GM19455 (cell line): ENCODE measurements at regions not wholly inside any gene's neighbourhood (a gene's known extent, or its start where the extent isn't known, plus 50 kb on each side); places are given as distances from the start of the nearest gene placed in this dataset.

Source experiments
- ATAC-seq: cut with Tn5 transposase; IDR thresholded peaks from one replicate; pipeline ENCODE4 v1.9.1; 2021; ENCODE audit not compliant: unreplicated experiment

DNA sequence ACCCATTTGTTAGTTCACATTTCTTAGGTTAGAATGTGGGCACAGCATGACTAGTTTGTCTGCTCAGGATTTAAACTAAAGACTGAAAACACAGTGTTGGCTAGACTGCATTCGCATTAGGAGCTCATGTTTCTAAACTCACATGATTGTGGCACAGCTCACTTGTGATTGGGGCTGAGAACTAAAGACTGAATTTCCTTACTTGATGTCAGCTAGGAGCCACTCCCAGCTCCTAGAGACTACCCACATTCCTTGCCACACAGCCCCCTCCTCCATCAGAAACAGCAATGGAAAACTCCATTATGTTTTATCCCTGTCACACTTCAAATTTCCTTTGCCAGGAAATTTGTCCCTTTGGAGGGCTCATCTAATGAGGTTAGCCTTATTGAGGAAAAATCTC, 170.2 kb upstream of the NUDT6 start:
- no peak for ATAC-seq

DNA sequence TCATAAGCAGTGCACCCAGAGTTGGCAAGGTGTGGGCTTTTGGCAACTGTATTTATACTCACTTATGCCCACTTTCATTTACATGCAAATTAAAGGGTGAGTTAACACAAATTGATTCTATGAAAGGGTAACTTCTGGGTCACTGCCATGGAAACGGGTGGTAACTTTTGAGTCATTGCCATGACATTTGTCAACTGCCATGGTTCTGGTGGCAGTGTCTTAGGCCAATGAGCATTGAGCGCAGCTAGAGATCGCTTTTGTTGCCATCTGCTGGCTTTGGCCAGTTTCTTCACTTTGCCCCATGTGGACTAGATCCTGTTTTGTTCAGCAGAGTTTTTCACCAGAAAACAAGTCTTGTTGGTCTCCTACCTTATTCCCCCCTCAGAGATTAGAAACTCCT, 170.8 kb upstream of the NUDT6 start:
- no peak for ATAC-seq

DNA sequence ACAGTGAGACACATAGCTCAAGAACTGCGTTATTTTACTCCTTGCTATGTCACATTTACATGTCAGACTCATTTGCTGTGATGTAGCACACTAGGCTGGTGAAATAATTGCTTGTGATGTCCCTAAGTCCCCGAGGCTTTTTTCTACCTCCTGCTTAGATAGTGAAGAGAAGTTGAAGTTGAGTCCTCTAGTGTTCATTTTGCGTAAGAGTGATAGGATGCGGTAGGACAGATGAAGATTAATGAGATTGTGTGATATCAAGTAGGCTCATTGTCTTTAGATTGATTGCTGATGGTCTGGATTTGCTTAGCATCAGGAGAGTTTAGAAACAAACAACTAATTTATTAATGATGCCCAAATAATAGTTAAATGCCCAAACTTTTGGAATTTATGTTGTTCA, 173.6 kb upstream of the NUDT6 start:
- ATAC-seq: no peak

DNA sequence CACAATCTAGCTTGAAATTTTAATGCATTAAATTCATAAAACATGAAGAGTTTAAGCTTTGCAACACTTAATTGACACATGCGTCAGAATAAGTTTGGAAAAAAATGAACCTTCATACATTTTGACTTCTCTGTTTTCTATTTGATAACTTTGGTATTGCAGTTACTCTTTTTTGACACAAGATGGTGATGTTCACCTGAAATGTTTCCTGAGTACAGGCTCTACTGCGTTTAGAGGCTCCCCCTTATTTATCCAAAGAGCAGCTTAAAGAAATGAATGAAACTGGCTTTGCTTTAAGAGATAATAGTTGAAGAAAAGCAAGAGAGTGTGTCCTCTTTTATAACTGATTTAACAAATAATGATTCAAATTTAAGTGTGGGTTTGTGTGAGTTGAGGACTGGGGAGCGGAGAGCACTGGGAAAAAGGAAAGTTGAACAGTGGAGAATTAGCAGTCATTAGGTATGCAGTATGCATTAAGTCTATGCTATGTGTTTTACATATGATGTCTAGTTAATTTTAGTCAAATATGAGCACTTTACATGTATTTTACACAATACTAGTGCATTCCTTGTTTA, 180.6 kb upstream of the NUDT6 start:
- ATAC-seq: peak; percentile 74

GRCh38 chr4:123104310-123105025, 182.1 kb upstream of the NUDT6 start:
- no peak for ATAC-seq

DNA sequence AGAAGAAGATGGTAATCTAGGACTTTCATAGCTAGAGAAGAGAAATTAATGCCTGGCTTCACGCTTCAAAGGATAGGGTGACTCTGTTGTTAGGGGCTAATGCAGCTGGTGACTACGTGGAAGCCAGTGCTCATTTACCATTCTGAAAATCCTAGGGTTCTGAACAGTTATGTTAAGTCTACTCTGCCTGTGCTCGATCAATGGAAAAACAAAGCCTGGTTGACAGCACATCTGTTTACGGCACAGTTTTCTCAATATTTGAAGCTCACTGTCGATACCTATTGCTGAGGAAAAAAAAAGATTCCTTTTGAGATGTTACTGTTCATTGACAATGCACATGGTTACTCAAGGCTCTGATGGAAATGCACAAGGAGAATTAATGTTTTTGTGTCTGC, 182.6 kb upstream of the NUDT6 start:
- ATAC-seq: no peak

DNA sequence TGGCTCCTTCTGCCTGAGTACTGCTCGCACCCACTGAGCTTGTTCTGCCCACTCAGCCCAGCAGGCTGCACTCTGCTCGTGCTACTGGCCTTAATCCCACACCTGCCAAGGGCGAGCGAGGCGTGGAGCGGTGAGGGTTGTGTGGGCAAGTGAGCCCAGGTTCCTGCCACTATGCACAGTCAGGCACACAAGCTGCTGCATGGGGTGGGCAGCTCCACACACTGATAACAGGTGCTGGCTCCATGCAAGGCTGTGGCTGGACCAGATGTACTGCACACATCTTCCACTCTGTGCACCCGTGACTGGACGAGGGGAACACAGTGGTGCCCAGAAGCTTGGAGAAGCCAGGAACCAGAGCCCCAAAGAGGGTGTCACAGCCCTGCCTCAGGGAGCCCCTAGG, 184.3 kb upstream of the NUDT6 start:
- ATAC-seq: no peak

GRCh38 chr4:123107444-123108252, 185.3 kb upstream of the NUDT6 start:
- ATAC-seq: no peak

GRCh38 chr4:123109139-123109538, 186.7 kb upstream of the NUDT6 start:
- no peak for ATAC-seq

DNA sequence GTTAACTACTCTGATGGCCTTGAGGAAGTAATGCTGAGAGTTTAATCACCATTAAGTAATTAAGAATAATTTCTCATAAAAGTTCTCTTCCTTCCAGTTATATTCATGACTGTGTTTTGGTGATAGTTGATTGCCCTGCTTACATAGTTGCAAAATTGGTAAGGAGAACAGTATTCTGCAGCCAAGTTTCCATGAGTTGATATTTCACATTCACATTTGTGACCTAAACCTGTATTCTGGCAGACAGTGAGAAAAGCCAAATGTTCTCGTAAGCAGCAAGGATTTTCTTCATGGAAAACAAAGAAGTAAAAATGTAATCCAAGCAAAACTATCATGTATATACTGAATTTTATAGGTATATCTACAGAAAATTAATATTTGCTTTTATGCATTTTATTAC, 187.8 kb upstream of the NUDT6 start:
- no peak for ATAC-seq

DNA sequence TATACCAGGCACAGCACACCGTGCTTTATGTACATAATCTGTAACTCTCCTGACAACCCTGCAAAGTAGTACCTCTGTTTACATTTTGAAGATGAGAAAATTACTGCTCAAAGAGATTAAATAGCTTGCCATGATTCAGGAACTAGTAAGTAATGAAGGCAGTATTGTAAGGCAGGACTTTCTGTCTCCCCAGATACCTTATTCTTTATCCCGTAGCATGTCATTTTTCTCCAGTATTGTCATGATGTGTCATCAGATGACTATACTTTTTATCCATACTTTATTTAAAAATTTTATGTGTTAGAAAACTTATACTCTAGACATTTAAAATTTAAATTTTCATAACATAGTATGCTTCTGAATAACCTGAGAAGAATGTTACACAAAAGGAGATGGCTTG, 188.3 kb upstream of the NUDT6 start:
- ATAC-seq: no peak

DNA sequence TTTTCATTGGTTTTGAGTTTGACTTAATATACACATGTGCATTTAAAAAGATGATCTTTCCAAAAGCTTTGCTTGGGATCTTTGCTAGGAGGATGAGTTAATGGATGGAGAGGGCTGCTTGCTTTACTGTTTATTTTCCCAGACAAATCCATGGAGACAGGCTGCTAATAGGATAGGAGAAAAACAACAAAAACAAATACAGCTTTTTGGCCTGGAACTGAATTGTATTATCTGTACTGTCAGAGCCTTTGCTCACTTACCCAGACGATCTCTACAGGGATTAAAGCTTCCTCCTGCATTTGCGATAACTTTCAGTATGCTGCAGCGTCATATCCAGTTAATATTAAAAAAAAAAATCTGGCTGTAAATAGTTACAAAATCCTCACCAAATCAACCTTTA, 190.8 kb upstream of the NUDT6 start:
- ATAC-seq: no peak

DNA sequence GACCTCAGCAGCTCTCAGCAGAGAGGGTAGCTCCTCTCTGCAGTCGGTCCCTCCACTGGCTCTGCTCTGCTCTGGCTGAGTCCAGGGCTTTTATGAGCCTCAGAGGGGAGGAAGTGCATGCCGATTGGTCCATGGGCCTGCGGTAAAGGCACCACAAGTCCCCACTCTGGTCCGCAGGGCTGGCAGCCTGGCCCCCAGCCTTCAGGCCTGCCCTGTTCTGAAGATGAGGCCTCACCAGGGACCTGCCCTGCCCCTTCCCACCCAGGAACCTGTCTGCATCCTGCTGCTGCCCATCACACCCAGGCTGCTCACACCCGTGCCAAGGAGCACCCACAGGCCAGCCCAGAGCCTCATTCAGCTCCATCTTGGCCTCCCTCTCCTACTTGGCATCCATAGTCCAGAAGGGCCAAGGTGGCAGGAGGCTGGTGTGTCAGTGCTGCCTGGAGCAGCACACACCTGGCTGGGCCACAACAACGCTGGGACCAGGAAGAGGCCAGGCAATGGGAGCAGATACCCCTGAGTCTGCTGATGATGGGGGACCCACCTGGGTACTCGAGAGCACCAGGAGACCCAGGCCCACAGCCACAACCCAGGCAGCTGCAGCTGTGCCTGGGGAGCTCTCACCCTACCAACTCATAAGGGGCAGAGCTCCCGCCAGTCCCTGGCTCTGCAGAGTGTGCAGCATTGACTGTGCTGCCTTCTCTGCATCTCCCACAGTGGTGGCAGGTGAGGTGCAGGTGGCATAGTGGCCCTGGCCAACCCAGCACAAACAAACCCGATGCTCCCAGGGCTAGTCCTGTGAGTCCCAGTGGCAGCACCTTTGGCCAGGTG, 191.9 kb upstream of the NUDT6 start:
- no peak for ATAC-seq

- no peak for ATAC-seq
These were observed 192.7 kb upstream of the NUDT6 start for GRCh38 chr4:123114915-123115756.

DNA sequence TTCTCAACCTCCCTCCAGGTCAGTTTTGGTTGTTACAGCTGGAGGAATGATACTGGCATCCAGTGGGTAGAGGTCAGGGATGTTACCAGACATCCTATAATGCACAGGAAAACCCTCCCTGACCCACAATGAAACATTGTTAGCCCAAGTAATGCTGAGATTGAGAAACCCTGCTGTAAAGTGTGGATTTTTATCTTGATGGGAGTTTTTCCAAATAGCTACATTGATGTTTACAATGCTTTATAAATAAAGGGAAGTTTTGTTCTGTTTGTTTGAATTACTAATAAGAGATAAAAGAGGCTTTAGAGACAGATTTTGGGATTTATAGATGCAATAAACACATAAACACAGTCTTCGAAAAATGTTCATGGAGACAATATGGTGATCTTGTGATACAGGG, 194.0 kb upstream of the NUDT6 start:
- no peak for ATAC-seq

- no peak for ATAC-seq
These were observed 198.1 kb upstream of the NUDT6 start for GRCh38 chr4:123120473-123120872.

- no peak for ATAC-seq
These were observed 199.0 kb upstream of the NUDT6 start for GRCh38 chr4:123121241-123121907.

GRCh38 chr4:123125477-123125876, 203.1 kb upstream of the NUDT6 start:
- no peak for ATAC-seq

GRCh38 chr4:123127218-123127617, 204.8 kb upstream of the NUDT6 start:
- ATAC-seq: no peak

GRCh38 chr4:123127875-123128274, 205.5 kb upstream of the NUDT6 start:
- ATAC-seq: no peak
